GM18511 (cell line): ENCODE measurements at regions not wholly inside any gene's neighbourhood (a gene's known extent, or its start where the extent isn't known, plus 50 kb on each side); places are given as distances from the start of the nearest gene placed in this dataset.

ENCODE experiments used
- ATAC-seq: cut with Tn5 transposase; IDR thresholded peaks from one replicate; pipeline ENCODE4 v1.9.1; 2021; ENCODE audit warnings: mild to moderate bottlenecking, moderate library complexity; ENCODE audit not compliant: unreplicated experiment

- no peak for ATAC-seq
Observed at GRCh38 chr3:193844472-193844871, 251.5 kb downstream of the OPA1 start.

- no peak for ATAC-seq
Observed at GRCh38 chr3:193845144-193845543, 252.1 kb downstream of the OPA1 start.

DNA sequence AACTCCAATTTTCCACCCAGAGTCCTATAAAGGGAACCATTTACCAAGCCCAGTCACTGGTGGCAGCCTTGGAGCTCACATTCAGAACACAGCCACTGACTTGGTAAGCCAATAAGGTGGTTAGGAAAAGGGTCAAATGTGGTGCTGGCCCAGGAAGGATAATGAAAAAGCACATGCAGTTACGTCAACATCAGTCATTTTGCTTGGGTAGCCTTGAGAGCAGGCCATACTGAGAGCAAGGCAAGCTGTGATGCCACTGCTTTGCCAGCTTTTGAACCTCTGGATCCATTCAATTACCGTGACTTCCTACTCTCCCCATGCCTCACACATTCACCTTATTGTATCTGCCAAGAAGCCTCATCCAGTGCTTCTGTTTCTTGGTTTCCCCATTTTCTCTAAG lies 253.6 kb downstream of the OPA1 start:
- no peak for ATAC-seq

- no peak for ATAC-seq
Observed at GRCh38 chr3:193847402-193847801, 254.4 kb downstream of the OPA1 start.

DNA sequence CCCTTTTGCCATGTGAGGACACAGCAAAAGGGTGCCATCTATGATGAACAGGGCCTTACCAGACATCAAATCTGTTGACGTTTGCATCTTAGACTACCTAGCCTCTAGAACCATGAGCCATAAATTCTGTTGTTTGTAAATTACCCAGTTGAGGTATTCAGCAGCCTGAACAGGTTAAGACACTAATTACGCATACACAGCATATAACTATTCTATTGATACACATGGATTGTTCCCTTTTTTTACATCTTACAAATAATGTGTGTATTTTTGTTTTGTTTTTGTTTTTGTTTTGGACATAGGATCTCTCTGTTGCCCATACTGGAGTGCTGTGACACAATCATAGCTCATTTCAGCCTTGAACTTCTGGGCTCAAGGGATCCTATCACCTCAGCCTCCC lies 255.5 kb downstream of the OPA1 start:
- ATAC-seq, result no peak

- no peak for ATAC-seq
Observed at GRCh38 chr3:193850084-193850619, 257.1 kb downstream of the OPA1 start.

DNA sequence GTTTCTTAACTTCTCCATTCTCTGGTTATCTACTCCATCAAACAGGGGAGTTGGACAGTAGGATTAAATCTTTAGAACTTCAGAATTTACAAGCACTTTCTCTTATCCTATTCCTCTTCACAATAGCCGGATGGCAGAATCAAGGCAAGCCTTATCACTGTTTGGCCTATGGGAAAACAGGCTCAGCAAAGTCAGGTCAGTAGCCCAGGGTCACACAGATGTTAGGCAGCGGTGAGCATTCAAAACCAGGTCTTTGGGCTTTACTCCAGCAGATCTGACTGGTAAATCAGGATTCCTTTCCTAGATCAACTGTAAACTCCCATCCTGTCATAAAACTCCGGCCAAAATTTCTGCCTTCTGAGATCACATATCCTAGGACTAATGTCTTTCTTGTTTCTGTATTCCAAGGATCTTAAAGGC lies 258.4 kb downstream of the OPA1 start:
- ATAC-seq, result no peak

GRCh38 chr3:193851941-193852674 lies 259.1 kb downstream of the OPA1 start:
- no peak for ATAC-seq

DNA sequence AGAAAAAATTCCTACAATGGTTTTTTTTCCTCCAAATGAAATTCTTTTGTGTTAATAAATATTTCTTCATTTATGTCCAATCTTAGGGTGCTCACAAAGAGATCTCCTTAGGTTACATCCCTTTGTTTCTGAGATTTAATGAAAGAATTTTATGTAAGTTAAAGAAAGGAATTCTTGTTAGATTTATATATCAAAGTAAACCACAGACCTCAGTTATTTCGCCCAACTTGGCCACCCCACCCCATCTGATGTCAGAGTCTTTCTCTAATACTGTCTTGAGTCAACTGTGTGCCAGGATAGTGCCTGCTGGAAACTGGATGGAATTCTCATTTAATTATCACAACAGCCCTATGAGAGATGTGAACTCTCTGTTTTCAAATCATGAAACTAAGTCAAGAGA lies 259.9 kb downstream of the OPA1 start:
- ATAC-seq, result no peak

DNA sequence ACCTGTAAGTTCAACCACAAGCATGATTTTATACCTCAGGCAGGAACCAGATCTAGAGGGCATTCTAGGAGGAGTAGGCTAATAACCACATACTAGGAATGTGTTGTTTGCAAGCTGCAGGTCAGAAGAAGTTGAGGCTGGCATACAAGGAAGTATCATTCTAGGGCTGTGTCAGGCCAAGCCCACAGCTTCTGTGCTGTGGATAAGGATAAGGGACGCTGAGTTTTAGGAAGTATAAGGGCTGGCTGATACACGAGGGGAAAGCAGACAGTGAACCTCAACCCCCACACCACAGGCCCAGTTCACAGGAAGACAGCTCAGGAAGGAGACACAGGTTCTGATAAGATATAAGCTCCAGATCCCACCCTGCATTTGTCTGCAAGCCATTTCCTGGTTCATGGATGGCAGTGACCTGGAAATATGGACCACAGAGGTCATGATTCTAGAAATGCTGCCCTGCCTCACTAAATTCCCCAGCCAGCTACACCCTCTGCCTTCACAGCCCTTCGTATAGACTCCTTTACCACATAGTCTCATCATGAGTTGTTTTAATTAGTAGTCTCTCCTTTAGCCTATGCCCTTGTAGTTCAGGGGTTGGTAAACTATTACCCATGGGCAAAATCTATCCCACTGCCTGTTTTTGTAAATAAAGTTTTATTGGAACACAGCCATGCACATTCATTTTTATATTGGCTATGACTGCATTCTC lies 260.7 kb downstream of the OPA1 start:
- no peak for ATAC-seq

DNA sequence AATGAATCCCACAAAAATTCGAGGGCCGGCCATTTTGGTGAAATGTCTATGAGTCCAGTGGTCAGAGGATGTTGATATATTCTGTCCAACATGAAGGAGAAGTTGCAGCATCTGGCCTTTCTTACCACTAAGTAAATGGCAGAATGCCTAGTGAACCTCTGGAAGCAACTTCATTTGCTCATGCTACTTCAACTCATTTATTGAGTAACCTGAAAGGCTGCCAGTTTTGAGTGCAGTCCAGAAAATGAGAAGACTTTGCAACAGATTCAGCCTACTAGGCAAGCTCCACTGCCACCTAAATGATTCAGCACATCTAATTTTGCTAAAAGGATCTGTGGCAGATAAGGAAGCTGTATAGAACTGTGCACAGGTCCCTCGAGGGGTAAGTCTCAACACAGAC lies 265.0 kb downstream of the OPA1 start:
- ATAC-seq, result no peak

DNA sequence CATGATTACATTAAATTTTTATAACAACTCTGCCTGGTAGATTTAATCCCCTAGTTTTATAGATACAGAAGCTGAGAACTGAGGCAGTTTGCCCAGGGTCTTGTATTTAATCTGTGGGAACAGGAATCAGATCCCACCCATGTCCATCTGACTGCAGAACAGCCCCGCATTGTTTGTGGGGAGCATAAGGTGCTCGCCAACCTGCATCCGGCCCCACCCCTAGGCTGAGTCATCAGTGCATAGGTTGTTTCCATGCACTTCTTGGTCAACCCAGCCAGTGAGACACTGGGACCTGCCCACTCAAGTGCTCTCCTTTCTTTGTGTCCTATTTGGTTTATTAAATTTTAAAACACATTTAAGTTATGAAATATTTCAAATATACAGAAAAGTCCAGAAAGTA lies 266.2 kb downstream of the OPA1 start:
- no peak for ATAC-seq

DNA sequence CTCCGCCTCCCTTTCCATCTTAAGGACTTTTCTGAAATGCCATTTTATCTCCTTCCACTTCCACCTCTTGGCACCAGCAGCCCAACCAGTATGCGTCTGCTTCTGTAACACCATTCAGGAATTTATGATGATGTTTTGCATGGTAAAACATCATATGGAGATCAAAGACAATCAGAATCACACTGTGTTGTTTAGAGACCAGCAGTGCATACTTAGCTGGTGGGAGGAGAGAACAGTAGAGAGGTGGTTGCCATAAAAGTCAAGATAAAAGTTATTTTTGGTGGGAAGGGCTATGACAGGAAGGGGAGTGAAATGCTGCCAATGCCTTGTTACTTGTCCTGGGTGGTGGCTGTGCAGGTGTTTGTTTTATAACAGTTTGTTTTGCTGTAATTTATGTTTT lies 268.0 kb downstream of the OPA1 start:
- no peak for ATAC-seq

DNA sequence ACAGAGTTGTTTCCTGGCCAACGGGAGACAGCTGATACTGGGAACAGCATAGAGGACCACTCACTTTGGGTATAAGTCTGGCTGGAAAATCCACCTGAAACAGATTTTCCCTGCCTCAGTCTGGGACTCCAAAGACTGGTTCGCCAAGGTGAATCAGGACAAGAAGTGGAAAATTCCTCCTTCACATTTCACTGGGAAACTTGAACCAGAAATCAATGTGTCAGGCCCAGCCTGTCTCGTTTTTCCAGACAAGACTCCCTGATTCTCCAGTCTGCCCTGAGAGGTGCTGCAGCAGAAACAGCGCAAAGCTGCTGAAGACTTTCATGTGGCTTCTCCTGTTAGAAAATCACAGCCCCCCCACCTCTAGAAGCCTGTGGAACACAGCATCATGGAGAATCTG lies 269.8 kb downstream of the OPA1 start:
- ATAC-seq, result no peak

DNA sequence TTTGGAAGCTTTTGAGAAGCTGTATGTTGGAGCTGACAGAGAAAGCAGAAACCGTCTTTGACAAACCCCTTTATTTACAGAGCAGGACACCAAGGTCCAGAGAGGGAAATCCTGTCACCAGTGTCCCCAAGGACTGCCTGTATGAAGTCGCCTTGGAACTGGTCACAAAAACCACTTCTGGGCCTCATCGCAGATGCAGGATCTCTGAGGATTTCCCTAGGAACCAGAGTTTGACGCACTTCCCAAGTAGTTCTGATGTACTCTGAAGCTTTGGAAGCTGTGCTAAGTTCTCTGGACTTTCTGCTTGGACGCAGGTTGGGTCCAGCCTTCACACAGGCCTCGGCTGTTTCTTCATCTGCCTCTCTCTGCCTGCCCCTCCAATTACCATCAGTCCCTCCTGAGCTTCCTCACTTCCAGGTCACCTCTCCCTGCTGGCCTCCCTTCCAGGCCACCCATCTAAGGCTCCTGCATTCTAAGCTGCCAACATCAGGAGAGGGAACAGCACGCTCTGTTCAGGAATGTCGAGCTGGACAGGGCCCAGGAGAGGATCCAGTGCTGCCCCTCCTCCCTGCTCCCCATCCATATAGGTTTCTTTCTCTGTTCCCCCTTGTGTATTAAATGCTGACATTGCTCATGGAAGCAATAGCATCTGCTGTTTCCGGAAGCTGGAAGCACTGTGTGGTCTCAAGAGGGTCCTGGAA lies 270.8 kb downstream of the OPA1 start:
- ATAC-seq, result no peak

- peak; percentile 96 for ATAC-seq
Observed at GRCh38 chr3:193865339-193865738, 270.6 kb upstream of the HES1 start.

DNA sequence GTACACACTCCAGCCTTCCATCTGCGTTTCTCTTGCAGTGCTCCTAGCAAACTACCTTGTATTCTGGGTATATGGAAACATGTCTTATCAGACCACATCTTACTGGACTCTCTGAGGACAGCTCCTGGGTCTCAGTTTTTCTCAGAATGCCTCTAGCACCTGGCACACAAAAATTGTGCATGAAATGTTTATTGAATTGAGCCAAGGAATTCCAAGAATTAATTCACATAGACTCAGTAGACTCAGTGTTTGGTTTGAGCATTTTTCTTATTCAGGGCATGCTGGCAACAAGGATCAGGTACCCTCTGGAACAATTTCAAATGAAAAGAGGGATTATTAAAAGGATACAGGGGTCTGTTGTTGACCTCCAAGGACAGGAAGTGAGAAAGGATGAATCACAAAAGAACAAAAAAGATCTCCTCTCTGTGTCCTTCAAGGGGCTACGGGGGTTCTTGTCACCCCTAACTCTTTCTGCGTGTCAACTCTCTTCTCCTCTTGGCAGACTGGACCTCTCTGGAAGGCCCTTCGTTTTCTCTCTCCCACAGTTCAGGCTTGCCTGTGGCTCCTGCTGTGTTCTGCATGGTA lies 270.0 kb upstream of the HES1 start:
- no peak for ATAC-seq

DNA sequence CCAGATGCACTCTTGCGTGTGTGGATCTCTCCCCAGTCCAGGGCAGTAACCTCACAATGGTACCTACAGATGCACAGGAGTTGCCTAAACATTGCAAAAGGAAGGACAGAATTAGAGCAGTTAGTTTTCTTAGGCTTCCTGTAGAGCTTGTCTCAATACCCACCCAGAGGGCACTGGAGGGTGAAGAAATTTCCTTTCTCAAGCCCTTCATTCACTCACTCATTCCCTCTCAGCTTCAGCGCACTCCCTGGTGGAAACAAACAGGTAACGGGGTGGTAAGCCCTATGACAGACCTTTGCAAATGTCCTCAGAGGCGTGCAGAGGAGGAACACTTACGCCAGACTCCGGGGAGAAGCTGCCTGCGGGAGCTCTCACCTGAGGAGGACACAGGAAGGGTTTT lies 267.4 kb upstream of the HES1 start:
- no peak for ATAC-seq

GRCh38 chr3:193869221-193870201 lies 266.4 kb upstream of the HES1 start:
- ATAC-seq, result no peak
